HFF-Myc (cell line): ENCODE measurements at regions not wholly inside any gene's neighbourhood (a gene's known extent, or its start where the extent isn't known, plus 50 kb on each side); places are given as distances from the start of the nearest gene placed in this dataset.

ENCODE experiments used
- DNase-seq: peaks from one replicate; pipeline ENCODE4 v3.0.0-alpha.2; 2011; ENCODE audit warnings: low read depth; ENCODE audit errors: extremely low read depth
- H3K4me3 ChIP-seq: replicated peaks from 2 replicates; pipeline ENCODE4 v1.5.1; 2011; ENCODE audit warnings: low read depth, mild to moderate bottlenecking, control low read depth, low read length
- CTCF ChIP-seq: IDR thresholded peaks from 2 replicates; pipeline ENCODE4 v1.5.1; 2012; ENCODE audit warnings: mild to moderate bottlenecking, low read depth, low read length, control low read depth; ENCODE audit errors: missing control alignments

GRCh38 chr5:74324556-74324955 lies 316.0 kb downstream of the ENC1 start:
- no peak for DNase-seq
- TF ChIP-seq CTCF: no peak
- no peak overlapping the region for H3K4me3 ChIP-seq

- no peak for TF ChIP-seq CTCF
- DNase-seq: no peak
- H3K4me3 ChIP-seq: no peak overlapping the region
Measured at GRCh38 chr5:74322944-74323343, 317.6 kb downstream of the ENC1 start.

- no peak for TF ChIP-seq CTCF
- DNase-seq: no peak
- no peak overlapping the region for H3K4me3 ChIP-seq
Measured at GRCh38 chr5:74322191-74322590, 318.3 kb downstream of the ENC1 start.

- no peak for TF ChIP-seq CTCF
- no peak for DNase-seq
- no peak overlapping the region for H3K4me3 ChIP-seq
Measured at GRCh38 chr5:74321326-74321725, 319.2 kb downstream of the ENC1 start.

GRCh38 chr5:74320526-74320925 lies 320.0 kb downstream of the ENC1 start:
- no peak for TF ChIP-seq CTCF
- H3K4me3 ChIP-seq: no peak overlapping the region
- DNase-seq: no peak

- no peak overlapping the region for H3K4me3 ChIP-seq
- no peak for TF ChIP-seq CTCF
- no peak for DNase-seq
Measured at GRCh38 chr5:74319076-74319475, 321.5 kb downstream of the ENC1 start.

GRCh38 chr5:74316064-74316603 lies 324.4 kb downstream of the ENC1 start:
- TF ChIP-seq CTCF: no peak
- H3K4me3 ChIP-seq: no peak overlapping the region
- DNase-seq: peak; percentile 77
